ENCODE measurements at regions not wholly inside any gene's neighbourhood (a gene's known extent, or its start where the extent isn't known, plus 50 kb on each side); places are given as distances from the start of the nearest gene placed in this dataset.

DNA sequence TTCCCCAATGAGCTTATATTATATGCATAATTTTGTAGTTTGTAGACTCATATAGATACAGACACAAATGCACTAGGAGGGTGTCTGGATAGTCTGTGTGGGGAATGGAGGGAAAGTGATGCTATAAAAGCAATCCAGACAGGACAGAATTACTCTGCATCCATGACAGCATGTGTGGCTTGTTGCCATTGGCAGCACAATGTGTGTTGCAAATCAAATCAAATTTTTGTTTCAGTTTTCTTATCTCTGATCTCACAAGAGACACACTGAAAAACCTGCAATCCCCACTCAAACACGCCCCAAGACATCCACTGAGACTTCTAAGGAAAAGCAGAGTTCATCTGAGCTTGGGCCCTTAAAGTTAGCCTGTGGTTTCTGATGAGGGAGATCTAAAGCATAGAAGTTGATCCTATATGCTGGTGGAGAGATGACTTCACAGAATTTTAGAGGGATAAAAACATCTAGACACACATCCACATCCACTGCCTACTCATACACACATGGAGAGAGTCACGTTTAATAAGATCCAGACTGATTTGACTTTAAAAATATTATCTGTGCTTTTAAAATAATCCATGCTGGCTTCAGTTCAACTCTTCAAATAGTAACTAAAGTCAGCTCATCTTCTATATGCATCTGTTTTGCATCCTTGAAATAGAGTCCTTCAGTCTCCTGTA is 313.0 kb upstream of the PLXNA2 start:
- Histone ChIP-seq H3K27ac (replicated peaks in 1 of 4) (no peak overlapping the region), H3K4me3 (no peak overlapping the region), H3K4me1 (no peaks in the 10 kb centered on the region), H3K27me3 (no peaks in the 10 kb centered on the region), H3K9me3 (no peaks in the 10 kb centered on the region), H3K36me3 (no peaks in the 10 kb centered on the region)
- WGBS, result 61% methylated on average over 2 of the region's 2 CpGs
- intact Hi-C loops (cut with DNase I), result no loop called here
- TF ChIP-seq EP300 (IDR thresholded peaks at IDR 0.05), result no peak
- TF ChIP-seq POLR2AphosphoS5 (IDR thresholded peaks at IDR 0.05), result no peak
- peak; percentile 55 for DNase-seq (ENCODE audit: extremely low spot score)

- peak; percentile 53 for DNase-seq (ENCODE audit: extremely low spot score)
- Histone ChIP-seq H3K4me1 (no peaks in the 10 kb centered on the region), H3K4me3 (no peak overlapping the region), H3K9me3 (no peaks in the 10 kb centered on the region), H3K36me3 (no peaks in the 10 kb centered on the region), H3K27me3 (no peaks in the 10 kb centered on the region), H3K27ac (replicated peaks in 1 of 4) (no peak overlapping the region)
- TF ChIP-seq, protein P1, sequence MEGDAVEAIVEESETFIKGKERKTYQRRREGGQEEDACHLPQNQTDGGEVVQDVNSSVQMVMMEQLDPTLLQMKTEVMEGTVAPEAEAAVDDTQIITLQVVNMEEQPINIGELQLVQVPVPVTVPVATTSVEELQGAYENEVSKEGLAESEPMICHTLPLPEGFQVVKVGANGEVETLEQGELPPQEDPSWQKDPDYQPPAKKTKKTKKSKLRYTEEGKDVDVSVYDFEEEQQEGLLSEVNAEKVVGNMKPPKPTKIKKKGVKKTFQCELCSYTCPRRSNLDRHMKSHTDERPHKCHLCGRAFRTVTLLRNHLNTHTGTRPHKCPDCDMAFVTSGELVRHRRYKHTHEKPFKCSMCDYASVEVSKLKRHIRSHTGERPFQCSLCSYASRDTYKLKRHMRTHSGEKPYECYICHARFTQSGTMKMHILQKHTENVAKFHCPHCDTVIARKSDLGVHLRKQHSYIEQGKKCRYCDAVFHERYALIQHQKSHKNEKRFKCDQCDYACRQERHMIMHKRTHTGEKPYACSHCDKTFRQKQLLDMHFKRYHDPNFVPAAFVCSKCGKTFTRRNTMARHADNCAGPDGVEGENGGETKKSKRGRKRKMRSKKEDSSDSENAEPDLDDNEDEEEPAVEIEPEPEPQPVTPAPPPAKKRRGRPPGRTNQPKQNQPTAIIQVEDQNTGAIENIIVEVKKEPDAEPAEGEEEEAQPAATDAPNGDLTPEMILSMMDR (IDR thresholded peaks at IDR 0.05), result no peak
- TF ChIP-seq EP300 (IDR thresholded peaks at IDR 0.05) (no peak), POLR2A (IDR thresholded peaks at IDR 0.05; ENCODE audit: low read depth) (no peak), POLR2AphosphoS5 (IDR thresholded peaks at IDR 0.05) (no peak)
- 61% methylated on average over 3 of the region's 3 CpGs for WGBS
- intact Hi-C loops (cut with DNase I), result no loop called here
These were observed 313.5 kb upstream of the PLXNA2 start for GRCh38 chr1:208557723-208558094.

DNA sequence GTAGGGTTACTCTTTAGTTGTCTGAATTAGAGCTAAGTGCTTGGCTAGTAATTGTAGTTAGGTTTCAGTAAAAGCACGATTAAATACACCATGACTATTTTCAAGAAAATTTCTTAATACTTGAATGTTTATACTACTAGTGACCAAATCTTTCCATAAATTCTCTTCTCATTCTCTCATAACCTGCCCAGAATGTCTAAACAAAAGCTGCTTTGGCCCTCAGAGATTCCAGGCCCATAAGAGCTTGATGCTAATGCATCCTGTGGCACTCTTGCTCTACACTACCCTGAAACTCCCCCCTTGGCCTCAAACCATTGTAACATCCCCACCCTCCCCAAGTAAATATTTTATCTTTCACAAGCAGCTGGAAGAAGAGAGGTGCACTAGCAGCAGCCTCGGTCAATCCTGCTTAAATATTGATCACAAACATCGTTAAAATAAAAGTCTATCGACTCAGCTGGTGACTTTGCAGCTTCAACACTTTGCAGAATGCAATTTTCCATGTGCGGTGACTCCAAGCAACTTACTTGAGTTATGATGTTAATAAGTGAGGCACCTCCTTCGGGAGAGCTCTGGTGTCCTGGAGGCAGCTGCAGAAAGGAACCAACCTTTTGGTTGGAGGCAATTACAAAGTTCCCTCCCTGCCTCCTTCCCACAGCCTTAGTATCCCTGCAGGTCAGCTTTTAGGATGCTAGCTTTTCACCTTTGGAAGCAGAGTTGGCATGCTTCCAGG is 315.6 kb upstream of the PLXNA2 start:
- intact Hi-C loops (cut with DNase I), result no loop called here
- 78% methylated on average over 6 of the region's 6 CpGs for WGBS
- no peaks in the 10 kb centered on the region for H3K36me3 ChIP-seq

GRCh38 chr1:208562151-208562960 is 318.2 kb upstream of the PLXNA2 start:
- Histone ChIP-seq H3K4me1 (no peaks in the 10 kb centered on the region), H3K4me3 (no peak overlapping the region), H3K27me3 (no peaks in the 10 kb centered on the region), H3K36me3 (no peaks in the 10 kb centered on the region), H3K9me3 (no peaks in the 10 kb centered on the region), H3K27ac (replicated peaks in 1 of 4) (no peak overlapping the region)
- intact Hi-C loops (cut with DNase I), result no loop called here
- WGBS, result 64% methylated on average over 3 of the region's 3 CpGs
- DNase-seq (ENCODE audit: extremely low spot score), result no peak
- TF ChIP-seq POLR2A (IDR thresholded peaks at IDR 0.05; ENCODE audit: low read depth) (no peak), EP300 (IDR thresholded peaks at IDR 0.05) (no peak), POLR2AphosphoS5 (IDR thresholded peaks at IDR 0.05) (no peak)
- TF ChIP-seq, protein P1 (IDR thresholded peaks at IDR 0.05), result no peak

More for the DNA sequence above, 315.6 kb upstream of the PLXNA2 start:
- no peak overlapping the region for H3K27ac ChIP-seq (replicated peaks in 1 of 4)
- no peaks in the 10 kb centered on the region for H3K27me3 ChIP-seq
- peak; percentile 82 for DNase-seq (ENCODE audit: extremely low spot score)
- H3K4me3 ChIP-seq, result no peak overlapping the region
- no peaks in the 10 kb centered on the region for H3K9me3 ChIP-seq
- H3K4me1 ChIP-seq, result no peaks in the 10 kb centered on the region
- no peak for TF ChIP-seq POLR2AphosphoS5 (IDR thresholded peaks at IDR 0.05)
- TF ChIP-seq, protein P1 (IDR thresholded peaks at IDR 0.05), result no peak

GRCh38 chr1:208564466-208564865 is 320.3 kb upstream of the PLXNA2 start:
- DNase-seq (ENCODE audit: extremely low spot score), result peak; percentile 53
- no peak overlapping the region for H3K4me3 ChIP-seq
- 94% methylated on average over 3 of the region's 3 CpGs for WGBS
- intact Hi-C loops (cut with DNase I), result no loop called here
- H3K27ac ChIP-seq (replicated peaks in 1 of 4), result no peak overlapping the region
- no peaks in the 10 kb centered on the region for H3K4me1 ChIP-seq
- no peaks in the 10 kb centered on the region for H3K27me3 ChIP-seq
- TF ChIP-seq EP300 (IDR thresholded peaks at IDR 0.05) (no peak), POLR2AphosphoS5 (IDR thresholded peaks at IDR 0.05) (no peak), POLR2A (IDR thresholded peaks at IDR 0.05; ENCODE audit: low read depth) (no peak)
- TF ChIP-seq, protein P1 (IDR thresholded peaks at IDR 0.05), result no peak
- no peaks in the 10 kb centered on the region for H3K9me3 ChIP-seq
- H3K36me3 ChIP-seq, result no peaks in the 10 kb centered on the region
